ENCODE measurements at regions not wholly inside any gene's neighbourhood (a gene's known extent, or its start where the extent isn't known, plus 50 kb on each side); places are given as distances from the start of the nearest gene placed in this dataset.

- Mint-ChIP-seq H3K4me3 (ENCODE audit: low read depth) (no peak overlapping the region), H3K27ac (no peak overlapping the region), H3K36me3 (ENCODE audit: low read depth) (no peaks in the 10 kb centered on the region), H3K27me3 (ENCODE audit: low read depth) (no peaks in the 10 kb centered on the region), H3K9me3 (peaks cover 13% of the 10 kb centered on the region), H3K4me1 (ENCODE audit: low read depth) (no peaks in the 10 kb centered on the region)
- intact Hi-C loops (cut with micrococcal nuclease) = no loop called here
- DNase-seq (ENCODE audit: low spot score) = no peak
Observed at GRCh38 chr10:83176901-83177300, 962.4 kb upstream of the GHITM start.

- no peak overlapping the region for H3K4me3 Mint-ChIP-seq (ENCODE audit: low read depth)
- H3K36me3 Mint-ChIP-seq (ENCODE audit: low read depth) = no peaks in the 10 kb centered on the region
- H3K27me3 Mint-ChIP-seq (ENCODE audit: low read depth) = no peaks in the 10 kb centered on the region
- intact Hi-C loops (cut with micrococcal nuclease) = no loop called here
- H3K4me1 Mint-ChIP-seq (ENCODE audit: low read depth) = no peaks in the 10 kb centered on the region
- H3K27ac Mint-ChIP-seq = no peak overlapping the region
- H3K9me3 Mint-ChIP-seq = peaks cover 13% of the 10 kb centered on the region
- no peak for DNase-seq (ENCODE audit: low spot score)
Observed at GRCh38 chr10:83178526-83178925, 960.8 kb upstream of the GHITM start.

- Mint-ChIP-seq H3K27ac (no peak overlapping the region), H3K4me3 (ENCODE audit: low read depth) (no peak overlapping the region), H3K36me3 (ENCODE audit: low read depth) (no peaks in the 10 kb centered on the region), H3K27me3 (ENCODE audit: low read depth) (no peaks in the 10 kb centered on the region), H3K4me1 (ENCODE audit: low read depth) (no peaks in the 10 kb centered on the region), H3K9me3 (peaks cover 13% of the 10 kb centered on the region)
- intact Hi-C loops (cut with micrococcal nuclease) = no loop called here
- DNase-seq (ENCODE audit: low spot score) = no peak
Observed at GRCh38 chr10:83179371-83179770, 959.9 kb upstream of the GHITM start.

GRCh38 chr10:83182076-83182475 lies 957.2 kb upstream of the GHITM start:
- Mint-ChIP-seq H3K27me3 (ENCODE audit: low read depth) (no peaks in the 10 kb centered on the region), H3K36me3 (ENCODE audit: low read depth) (no peaks in the 10 kb centered on the region), H3K4me3 (ENCODE audit: low read depth) (no peak overlapping the region), H3K4me1 (ENCODE audit: low read depth) (no peaks in the 10 kb centered on the region), H3K27ac (no peak overlapping the region), H3K9me3 (peaks cover 16% of the 10 kb centered on the region)
- DNase-seq (ENCODE audit: low spot score) = no peak
- intact Hi-C loops (cut with micrococcal nuclease) = no loop called here

- no peak overlapping the region for H3K4me3 Mint-ChIP-seq (ENCODE audit: low read depth)
- intact Hi-C loops (cut with micrococcal nuclease) = no loop called here
Observed at GRCh38 chr10:83184641-83185040, 954.7 kb upstream of the GHITM start.

GRCh38 chr10:83190614-83191013 lies 948.7 kb upstream of the GHITM start:
- DNase-seq (ENCODE audit: low spot score) = no peak
- peaks cover 15% of the 10 kb centered on the region for H3K9me3 Mint-ChIP-seq
- intact Hi-C loops (cut with micrococcal nuclease) = no loop called here
- H3K4me1 Mint-ChIP-seq (ENCODE audit: low read depth) = no peaks in the 10 kb centered on the region
- no peaks in the 10 kb centered on the region for H3K27me3 Mint-ChIP-seq (ENCODE audit: low read depth)
- H3K4me3 Mint-ChIP-seq (ENCODE audit: low read depth) = no peak overlapping the region
- no peaks in the 10 kb centered on the region for H3K36me3 Mint-ChIP-seq (ENCODE audit: low read depth)
- H3K27ac Mint-ChIP-seq = no peak overlapping the region

More at GRCh38 chr10:83184641-83185040, 954.7 kb upstream of the GHITM start:
- Mint-ChIP-seq H3K4me1 (ENCODE audit: low read depth) (no peaks in the 10 kb centered on the region), H3K9me3 (peaks cover 17% of the 10 kb centered on the region), H3K27me3 (ENCODE audit: low read depth) (no peaks in the 10 kb centered on the region), H3K36me3 (ENCODE audit: low read depth) (no peaks in the 10 kb centered on the region), H3K27ac (no peak overlapping the region)
- no peak for DNase-seq (ENCODE audit: low spot score)

- H3K36me3 Mint-ChIP-seq (ENCODE audit: low read depth) = no peaks in the 10 kb centered on the region
- H3K4me3 Mint-ChIP-seq (ENCODE audit: low read depth) = no peak overlapping the region
- no peaks in the 10 kb centered on the region for H3K4me1 Mint-ChIP-seq (ENCODE audit: low read depth)
- no peak overlapping the region for H3K27ac Mint-ChIP-seq
- peaks cover 8% of the 10 kb centered on the region for H3K9me3 Mint-ChIP-seq
- DNase-seq (ENCODE audit: low spot score) = no peak
- intact Hi-C loops (cut with micrococcal nuclease) = no loop called here
- no peaks in the 10 kb centered on the region for H3K27me3 Mint-ChIP-seq (ENCODE audit: low read depth)
Observed at GRCh38 chr10:83193026-83193425, 946.3 kb upstream of the GHITM start.

GRCh38 chr10:83195021-83195420 lies 944.3 kb upstream of the GHITM start:
- intact Hi-C loops (cut with micrococcal nuclease) = no loop called here
- Mint-ChIP-seq H3K27ac (no peak overlapping the region), H3K4me3 (ENCODE audit: low read depth) (no peak overlapping the region), H3K36me3 (ENCODE audit: low read depth) (no peaks in the 10 kb centered on the region), H3K27me3 (ENCODE audit: low read depth) (no peaks in the 10 kb centered on the region), H3K9me3 (peaks cover 8% of the 10 kb centered on the region), H3K4me1 (ENCODE audit: low read depth) (no peaks in the 10 kb centered on the region)
- no peak for DNase-seq (ENCODE audit: low spot score)

- Mint-ChIP-seq H3K36me3 (ENCODE audit: low read depth) (no peaks in the 10 kb centered on the region), H3K4me1 (ENCODE audit: low read depth) (no peaks in the 10 kb centered on the region), H3K27ac (no peak overlapping the region), H3K4me3 (ENCODE audit: low read depth) (no peak overlapping the region), H3K9me3 (peaks cover 10% of the 10 kb centered on the region), H3K27me3 (ENCODE audit: low read depth) (no peaks in the 10 kb centered on the region)
- DNase-seq (ENCODE audit: low spot score) = no peak
- intact Hi-C loops (cut with micrococcal nuclease) = no loop called here
Observed at GRCh38 chr10:83199374-83199773, 939.9 kb upstream of the GHITM start.

GRCh38 chr10:83205861-83206260 lies 933.4 kb upstream of the GHITM start:
- Mint-ChIP-seq H3K9me3 (peaks cover 6% of the 10 kb centered on the region), H3K4me3 (ENCODE audit: low read depth) (no peak overlapping the region), H3K27me3 (ENCODE audit: low read depth) (no peaks in the 10 kb centered on the region), H3K36me3 (ENCODE audit: low read depth) (no peaks in the 10 kb centered on the region), H3K27ac (no peak overlapping the region), H3K4me1 (ENCODE audit: low read depth) (no peaks in the 10 kb centered on the region)
- intact Hi-C loops (cut with micrococcal nuclease) = loop anchor here (2.0 kb wide), 1 partner anchor 39 kb away; no protein-coding TSS in a partner anchor
- DNase-seq (ENCODE audit: low spot score) = no peak

GRCh38 chr10:83212632-83213334 lies 926.5 kb upstream of the GHITM start:
- no peaks in the 10 kb centered on the region for H3K4me1 Mint-ChIP-seq (ENCODE audit: low read depth)
- no peaks in the 10 kb centered on the region for H3K9me3 Mint-ChIP-seq
- no peak overlapping the region for H3K4me3 Mint-ChIP-seq (ENCODE audit: low read depth)
- intact Hi-C loops (cut with micrococcal nuclease) = no loop called here
- no peak for DNase-seq (ENCODE audit: low spot score)
- H3K27ac Mint-ChIP-seq = no peak overlapping the region
- H3K36me3 Mint-ChIP-seq (ENCODE audit: low read depth) = no peaks in the 10 kb centered on the region
- no peaks in the 10 kb centered on the region for H3K27me3 Mint-ChIP-seq (ENCODE audit: low read depth)

GRCh38 chr10:83214136-83214535 lies 925.2 kb upstream of the GHITM start:
- no peak for DNase-seq (ENCODE audit: low spot score)
- intact Hi-C loops (cut with micrococcal nuclease) = no loop called here
- no peaks in the 10 kb centered on the region for H3K9me3 Mint-ChIP-seq

GRCh38 chr10:83218205-83218604 lies 921.1 kb upstream of the GHITM start:
- Mint-ChIP-seq H3K36me3 (ENCODE audit: low read depth) (no peaks in the 10 kb centered on the region), H3K27me3 (ENCODE audit: low read depth) (no peaks in the 10 kb centered on the region), H3K9me3 (peaks cover 4% of the 10 kb centered on the region), H3K4me1 (ENCODE audit: low read depth) (no peaks in the 10 kb centered on the region), H3K27ac (no peak overlapping the region), H3K4me3 (ENCODE audit: low read depth) (no peak overlapping the region)
- DNase-seq (ENCODE audit: low spot score) = no peak
- intact Hi-C loops (cut with micrococcal nuclease) = no loop called here

More at GRCh38 chr10:83214136-83214535, 925.2 kb upstream of the GHITM start:
- Mint-ChIP-seq H3K4me3 (ENCODE audit: low read depth) (no peak overlapping the region), H3K4me1 (ENCODE audit: low read depth) (no peaks in the 10 kb centered on the region), H3K36me3 (ENCODE audit: low read depth) (no peaks in the 10 kb centered on the region), H3K27ac (no peak overlapping the region), H3K27me3 (ENCODE audit: low read depth) (no peaks in the 10 kb centered on the region)

GRCh38 chr10:83222300-83222699 lies 917.0 kb upstream of the GHITM start:
- H3K9me3 Mint-ChIP-seq = peaks cover 4% of the 10 kb centered on the region
- intact Hi-C loops (cut with micrococcal nuclease) = no loop called here
- no peaks in the 10 kb centered on the region for H3K36me3 Mint-ChIP-seq (ENCODE audit: low read depth)
- no peaks in the 10 kb centered on the region for H3K27me3 Mint-ChIP-seq (ENCODE audit: low read depth)
- H3K27ac Mint-ChIP-seq = no peak overlapping the region
- no peak overlapping the region for H3K4me3 Mint-ChIP-seq (ENCODE audit: low read depth)
- no peak for DNase-seq (ENCODE audit: low spot score)
- no peaks in the 10 kb centered on the region for H3K4me1 Mint-ChIP-seq (ENCODE audit: low read depth)
